WTC11 (cell line): ENCODE measurements at regions not wholly inside any gene's neighbourhood (a gene's known extent, or its start where the extent isn't known, plus 50 kb on each side); places are given as distances from the start of the nearest gene placed in this dataset.

Experiments used
- ATAC-seq: fragments of 200-7000 bp; cut with Tn5 transposase; 2 replicates; pipeline ENCODE4 v1.10.0; 2021; ENCODE audit warnings: mild to moderate bottlenecking, moderate library complexity
- CTCF ChIA-PET: fragments of 300-600 bp; sonication (Branson Sonifier 250); formaldehyde crosslinking; loops from one replicate; lab custom pipeline; 2021; ENCODE audit warnings: antibody characterized with exemption; lab: Charles Lee
- POLR2A ChIA-PET: fragments of 350-600 bp; sonication (Branson Sonifier 250); formaldehyde crosslinking; loops from one replicate; lab custom pipeline; 2021; ENCODE audit warnings: antibody characterized with exemption; lab: Charles Lee
- DNase-seq: peaks from one replicate; pipeline ENCODE4 v3.0.0; 2021; ENCODE audit warnings: low spot score
- H3K27ac Mint-ChIP-seq: 2 replicates; pipeline ENCODE4 v1.8.0; 2021; ENCODE audit warnings: mixed read lengths
- H3K27me3 Mint-ChIP-seq: 2 replicates; pipeline ENCODE4 v1.8.0; 2021; ENCODE audit warnings: low read depth, mild to moderate bottlenecking, moderate library complexity, mixed read lengths
- H3K36me3 Mint-ChIP-seq: 2 replicates; pipeline ENCODE4 v1.8.0; 2021; ENCODE audit warnings: mixed read lengths
- H3K4me1 Mint-ChIP-seq: 2 replicates; pipeline ENCODE4 v1.8.0; 2022; ENCODE audit warnings: mixed read lengths
- H3K4me3 Mint-ChIP-seq: 2 replicates; pipeline ENCODE4 v1.8.0; 2021; ENCODE audit warnings: mild to moderate bottlenecking, moderate library complexity, mixed read lengths
- H3K9me3 Mint-ChIP-seq: 2 replicates; pipeline ENCODE4 v1.8.0; 2021; ENCODE audit warnings: mixed read lengths
- ARID4B ChIP-seq: sonication (generic); formaldehyde crosslinking; IDR thresholded peaks from 2 replicates; pipeline ENCODE4 v1.8.0; 2023; ENCODE audit warnings: missing genetic modification reagents, mild to moderate bottlenecking, borderline replicate concordance
- ATF1 ChIP-seq: sonication (generic); formaldehyde crosslinking; IDR thresholded peaks from 2 replicates; pipeline ENCODE4 v1.8.1; 2023; ENCODE audit warnings: mild to moderate bottlenecking, moderate library complexity, missing genetic modification reagents
- CBFB ChIP-seq: sonication (generic); formaldehyde crosslinking; IDR thresholded peaks from 2 replicates; pipeline ENCODE4 v1.8.1; 2022; ENCODE audit warnings: mild to moderate bottlenecking, low read depth, missing genetic modification reagents
- E2F5 ChIP-seq: sonication (generic); formaldehyde crosslinking; IDR thresholded peaks from 2 replicates; pipeline ENCODE4 v1.8.1; 2022; ENCODE audit warnings: mild to moderate bottlenecking, moderate library complexity, missing genetic modification reagents
- JAZF1 ChIP-seq: fragments of 250-450 bp; sonication (Bioruptor Pico); IDR thresholded peaks from 2 replicates; pipeline ENCODE4 v1.9.0; 2021; ENCODE audit warnings: moderate library complexity, mild to moderate bottlenecking, inconsistent platforms
- MAX ChIP-seq: sonication (generic); formaldehyde crosslinking; IDR thresholded peaks from 2 replicates; pipeline ENCODE4 v1.8.0; 2022; ENCODE audit warnings: mild to moderate bottlenecking, missing genetic modification reagents
- NFATC4 ChIP-seq: fragments of 250-450 bp; sonication (Bioruptor Pico); IDR thresholded peaks from 2 replicates; pipeline ENCODE4 v1.9.0; 2021; ENCODE audit warnings: mild to moderate bottlenecking
- NFYB ChIP-seq: sonication (generic); formaldehyde crosslinking; conservative IDR thresholded peaks from 2 replicates; pipeline ENCODE4 v1.8.0; 2022; ENCODE audit warnings: low read depth, missing genetic modification reagents
- NR2C2 ChIP-seq: sonication (generic); formaldehyde crosslinking; IDR thresholded peaks from 2 replicates; pipeline ENCODE4 v1.8.0; 2022; ENCODE audit warnings: mild to moderate bottlenecking, missing genetic modification reagents
- OVOL2 ChIP-seq: fragments of 250-450 bp; sonication (Bioruptor Pico); IDR thresholded peaks from 2 replicates; pipeline ENCODE4 v1.9.0; 2021; ENCODE audit warnings: mild to moderate bottlenecking, borderline replicate concordance
- PRRX2 ChIP-seq: fragments of 250-450 bp; sonication (Bioruptor Pico); IDR thresholded peaks from 2 replicates; pipeline ENCODE4 v1.8.0; 2021; ENCODE audit warnings: mild to moderate bottlenecking
- STAT6 ChIP-seq: sonication (generic); formaldehyde crosslinking; conservative IDR thresholded peaks from 2 replicates; pipeline ENCODE4 v1.8.1; 2023; ENCODE audit warnings: mild to moderate bottlenecking, low read depth, missing genetic modification reagents, moderate library complexity
- ZBTB21 ChIP-seq: sonication (generic); formaldehyde crosslinking; IDR thresholded peaks from 2 replicates; pipeline ENCODE4 v1.8.1; 2023; ENCODE audit warnings: mild to moderate bottlenecking, missing genetic modification reagents, borderline replicate concordance
- ZNF121 ChIP-seq: sonication (generic); formaldehyde crosslinking; IDR thresholded peaks from 2 replicates; pipeline ENCODE4 v1.8.0; 2023; ENCODE audit warnings: missing genetic modification reagents
- ZNF281 ChIP-seq: sonication (generic); formaldehyde crosslinking; IDR thresholded peaks from 2 replicates; pipeline ENCODE4 v1.8.0; 2023; ENCODE audit warnings: mild to moderate bottlenecking, missing genetic modification reagents
- ZNF671 ChIP-seq: fragments of 250-450 bp; sonication (Bioruptor Pico); IDR thresholded peaks from 2 replicates; pipeline ENCODE4 v1.8.0; 2021; ENCODE audit warnings: mild to moderate bottlenecking

GRCh38 chr5:115419846-115420585, 123.6 kb upstream of the CCDC112 start (continued):
- TF ChIP-seq ZNF281, result no peak
- TF ChIP-seq NFYB, result no peak
- TF ChIP-seq NFATC4, result no peak
- no peak for TF ChIP-seq OVOL2
- no peak for TF ChIP-seq E2F5
- TF ChIP-seq PRRX2, result no peak
- TF ChIP-seq CBFB, result no peak

GRCh38 chr5:115418788-115419187, 122.3 kb upstream of the CCDC112 start:
- ChIA-PET POLR2A (no interaction called here), CTCF (no interaction called here)
- no peaks in the 10 kb centered on the region for H3K36me3 Mint-ChIP-seq

More at GRCh38 chr5:115418788-115419187, 122.3 kb upstream of the CCDC112 start:
- DNase-seq (no peak), ATAC-seq (no peak)
- Mint-ChIP-seq H3K4me3 (no peak overlapping the region), H3K27me3 (no peaks in the 10 kb centered on the region), H3K27ac (no peak overlapping the region), H3K4me1 (0 out of 2 replicates have a peak, but pooled peaks cover 3% of the 10 kb centered on the region), H3K9me3 (no peaks in the 10 kb centered on the region)
- TF ChIP-seq STAT6 (no peak), ATF1 (no peak), MAX (CRISPR knock-in tag) (no peak), ZBTB21 (CRISPR knock-in tag) (no peak), JAZF1 (CRISPR knock-in tag) (no peak), ZNF121 (CRISPR knock-in tag) (no peak), ZNF671 (CRISPR knock-in tag) (no peak), ARID4B (CRISPR knock-in tag) (no peak), NR2C2 (CRISPR knock-in tag) (no peak)
